Neural cell (in vitro differentiated cells): ENCODE measurements at regions not wholly inside any gene's neighbourhood (a gene's known extent, or its start where the extent isn't known, plus 50 kb on each side); places are given as distances from the start of the nearest gene placed in this dataset.

ENCODE experiments used
- H2AFZ ChIP-seq: fragments of 200-600, 300-800 bp; sonication (generic), shearing (Covaris generic); 2 replicates; pipeline ENCODE4 v1.6.0; 2014; ENCODE audit warnings: low read depth, mild to moderate bottlenecking, antibody characterized with exemption, low read length, moderate library complexity
- H3F3A ChIP-seq: fragments of 200-600 bp; shearing (Covaris generic); 2 replicates; pipeline ENCODE4 v1.6.1; 2016; ENCODE audit warnings: mild to moderate bottlenecking, moderate library complexity, mixed read lengths, antibody characterized with exemption, low read length; ENCODE audit not compliant: insufficient read depth, poor library complexity, severe bottlenecking
- H3K27ac ChIP-seq: fragments of 200-600, 300-800 bp; sonication (generic), shearing (Covaris generic); 2 replicates; pipeline ENCODE4 v1.5.1; 2014; ENCODE audit warnings: mild to moderate bottlenecking, low read length, moderate library complexity
- H3K27me3 ChIP-seq: fragments of 300-800, 200-600 bp; sonication (generic), shearing (Covaris generic); 2 replicates; pipeline ENCODE4 v1.6.0; 2014; ENCODE audit warnings: mild to moderate bottlenecking, low read depth, low read length, moderate library complexity; ENCODE audit not compliant: insufficient read depth
- H3K36me3 ChIP-seq: fragments of 300-800, 200-600 bp; sonication (generic), shearing (Covaris generic); 2 replicates; pipeline ENCODE4 v1.5.1; 2014; ENCODE audit warnings: mild to moderate bottlenecking, antibody characterized with exemption, low read length, moderate library complexity; ENCODE audit not compliant: insufficient read depth
- H3K4me2 ChIP-seq: fragments of 300-800, 200-600 bp; sonication (generic), shearing (Covaris generic); 2 replicates; pipeline ENCODE4 v1.6.0; 2014; ENCODE audit warnings: mild to moderate bottlenecking, low read length
- H3K4me3 ChIP-seq: fragments of 300-800, 200-600 bp; sonication (generic), shearing (Covaris generic); 2 replicates; pipeline ENCODE4 v1.5.1; 2014; ENCODE audit warnings: mild to moderate bottlenecking, low read length, moderate library complexity
- H3K79me2 ChIP-seq: fragments of 200-600 bp; shearing (Covaris generic); replicated peaks from 2 replicates; pipeline ENCODE4 v1.6.0; 2014; ENCODE audit warnings: mild to moderate bottlenecking, low read length, moderate library complexity; ENCODE audit not compliant: insufficient read depth
- H3K9ac ChIP-seq: fragments of 300-800, 200-600 bp; sonication (generic), shearing (Covaris generic); 2 replicates; pipeline ENCODE4 v1.6.1; 2016; ENCODE audit warnings: mild to moderate bottlenecking, low read length, mixed read lengths
- H3K9me2 ChIP-seq: fragments of 200-600 bp; shearing (Covaris generic); 2 replicates; pipeline ENCODE4 v1.6.1; 2016; ENCODE audit warnings: mild to moderate bottlenecking, low read length, mixed read lengths; ENCODE audit not compliant: insufficient read depth
- H3K9me3 ChIP-seq: fragments of 200-600, 300-800 bp; sonication (generic), shearing (Covaris generic); 2 replicates; pipeline ENCODE4 v1.6.1; 2016; ENCODE audit warnings: mild to moderate bottlenecking, mixed run types, low read length, moderate library complexity, mixed read lengths
- H4K20me1 ChIP-seq: fragments of 200-600 bp; shearing (Covaris generic); 2 replicates; pipeline ENCODE4 v1.6.1; 2016; ENCODE audit warnings: mild to moderate bottlenecking, mixed run types; ENCODE audit not compliant: insufficient read depth
- CTCF ChIP-seq: fragments of 450-650 bp; IDR thresholded peaks from 2 replicates; pipeline ENCODE4 v1.5.1; 2014; ENCODE audit warnings: antibody characterized with exemption, mild to moderate bottlenecking, moderate library complexity; ENCODE audit not compliant: poor library complexity, severe bottlenecking
- EP300 ChIP-seq: fragments of 450-650 bp; conservative IDR thresholded peaks from 2 replicates; pipeline ENCODE4 v1.6.1; 2014; ENCODE audit warnings: antibody characterized with exemption, mild to moderate bottlenecking, moderate library complexity; ENCODE audit not compliant: poor library complexity, severe bottlenecking
- EZH2 ChIP-seq: fragments of 200-600, 300-800 bp; shearing (Covaris generic), sonication (generic); IDR thresholded peaks from 2 replicates; pipeline ENCODE4 v1.6.1; 2014; ENCODE audit warnings: antibody characterized with exemption, low read length, borderline replicate concordance, mild to moderate bottlenecking; ENCODE audit not compliant: insufficient read depth, poor library complexity, severe bottlenecking
- MXI1 ChIP-seq: fragments of 450-650 bp; conservative IDR thresholded peaks from 2 replicates; pipeline ENCODE4 v1.6.1; 2014; ENCODE audit warnings: antibody characterized with exemption, mild to moderate bottlenecking; ENCODE audit not compliant: poor library complexity, severe bottlenecking
- POLR2AphosphoS5 ChIP-seq: IDR thresholded peaks from 2 replicates; pipeline ENCODE4 v1.6.1; 2012
- RAD21 ChIP-seq: fragments of 450-650 bp; conservative IDR thresholded peaks from 2 replicates; pipeline ENCODE4 v1.6.1; 2014; ENCODE audit warnings: antibody characterized with exemption, mild to moderate bottlenecking, moderate library complexity
- REST ChIP-seq: IDR thresholded peaks from 2 replicates; pipeline ENCODE4 v1.6.1; 2012; ENCODE audit warnings: borderline replicate concordance
- SMC3 ChIP-seq: fragments of 450-650 bp; conservative IDR thresholded peaks from 2 replicates; pipeline ENCODE4 v1.6.1; 2014; ENCODE audit warnings: antibody characterized with exemption, mild to moderate bottlenecking, moderate library complexity; ENCODE audit not compliant: poor library complexity
- TAF1 ChIP-seq: IDR thresholded peaks from 2 replicates; pipeline ENCODE4 v1.6.1; 2012; ENCODE audit warnings: low read depth

- no peaks in the 10 kb centered on the region for H3F3A ChIP-seq
- no peak overlapping the region for H3K4me2 ChIP-seq
Observed at GRCh38 chr18:59820663-59821062, 79.1 kb upstream of the PMAIP1 start.

GRCh38 chr18:59818769-59819168 is 81.0 kb upstream of the PMAIP1 start:
- Histone ChIP-seq H3K9me2 (no peaks in the 10 kb centered on the region), H3K27me3 (no peaks in the 10 kb centered on the region), H2AFZ (no peak overlapping the region), H3K9me3 (no peaks in the 10 kb centered on the region), H4K20me1 (no peaks in the 10 kb centered on the region), H3K4me3 (no peak overlapping the region), H3K27ac (no peak overlapping the region), H3K9ac (no peak overlapping the region), H3F3A (no peaks in the 10 kb centered on the region), H3K79me2 (no peaks in the 10 kb centered on the region), H3K36me3 (no peaks in the 10 kb centered on the region), H3K4me2 (no peak overlapping the region)
- TF ChIP-seq MXI1 (no peak), CTCF (no peak), SMC3 (no peak), EP300 (no peak), RAD21 (no peak), EZH2 (no peak), REST (no peak), TAF1 (no peak), POLR2AphosphoS5 (no peak)

More at GRCh38 chr18:59820663-59821062, 79.1 kb upstream of the PMAIP1 start:
- H4K20me1 ChIP-seq, result no peaks in the 10 kb centered on the region
- H3K4me3 ChIP-seq, result no peak overlapping the region
- TF ChIP-seq MXI1, result no peak
- no peak for TF ChIP-seq SMC3
- TF ChIP-seq EZH2, result no peak
- H3K9me2 ChIP-seq, result no peaks in the 10 kb centered on the region
- H2AFZ ChIP-seq, result no peak overlapping the region
- H3K27ac ChIP-seq, result no peak overlapping the region
- no peaks in the 10 kb centered on the region for H3K36me3 ChIP-seq
- H3K27me3 ChIP-seq, result no peaks in the 10 kb centered on the region
- H3K79me2 ChIP-seq, result no peaks in the 10 kb centered on the region
- no peaks in the 10 kb centered on the region for H3K9me3 ChIP-seq
- no peak overlapping the region for H3K9ac ChIP-seq

- Histone ChIP-seq H3K4me2 (no peak overlapping the region), H3K9ac (no peak overlapping the region), H3K9me2 (no peaks in the 10 kb centered on the region), H3K79me2 (no peaks in the 10 kb centered on the region), H3K36me3 (no peaks in the 10 kb centered on the region), H3F3A (no peaks in the 10 kb centered on the region), H3K27me3 (no peaks in the 10 kb centered on the region), H2AFZ (no peak overlapping the region), H3K9me3 (no peaks in the 10 kb centered on the region), H3K4me3 (no peak overlapping the region), H4K20me1 (no peaks in the 10 kb centered on the region), H3K27ac (no peak overlapping the region)
- TF ChIP-seq EP300 (no peak), MXI1 (no peak), REST (no peak), EZH2 (no peak), POLR2AphosphoS5 (no peak), TAF1 (no peak), RAD21 (no peak), SMC3 (no peak), CTCF (no peak)
Observed at GRCh38 chr18:59814891-59815290, 84.9 kb upstream of the PMAIP1 start.
